AG09309 (cell line): ENCODE measurements at regions not wholly inside any gene's neighbourhood (a gene's known extent, or its start where the extent isn't known, plus 50 kb on each side); places are given as distances from the start of the nearest gene placed in this dataset.

Source experiments
- DNase-seq: peaks from one replicate; pipeline ENCODE4 v3.0.0-alpha.2; 2010; ENCODE audit warnings: low read depth
- H3K4me3 ChIP-seq: 2 replicates; pipeline ENCODE4 v1.5.1; 2011; ENCODE audit warnings: mild to moderate bottlenecking, low read depth, low read length, moderate library complexity; ENCODE audit not compliant: control insufficient read depth
- CTCF ChIP-seq: IDR thresholded peaks from 2 replicates; pipeline ENCODE4 v1.5.1; 2011; ENCODE audit warnings: mild to moderate bottlenecking, low read depth, low read length, inconsistent platforms; ENCODE audit not compliant: insufficient read depth, control insufficient read depth; ENCODE audit errors: missing control alignments

DNA sequence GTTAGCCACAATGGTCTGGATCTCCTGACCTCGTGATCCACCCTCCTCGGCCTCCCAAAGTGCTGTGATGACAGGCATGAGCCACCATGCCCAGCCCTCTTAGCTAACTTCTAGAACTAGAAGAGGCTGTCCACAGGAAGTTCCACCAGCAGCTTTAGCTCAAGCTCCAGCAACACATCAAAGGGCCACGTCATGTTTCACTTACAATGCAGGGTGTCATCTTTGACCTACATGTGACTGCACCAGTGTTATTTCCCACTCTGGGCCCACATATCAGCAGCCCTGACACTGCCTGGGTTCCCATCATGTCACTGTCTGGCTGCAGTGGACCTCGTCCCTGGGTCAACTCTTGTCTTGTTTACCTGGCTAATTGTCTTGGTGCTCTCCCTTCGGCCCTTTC, 147.2 kb downstream of the GRIN2B start:
- H3K4me3 ChIP-seq: no peak overlapping the region
- DNase-seq: no peak
- no peak for TF ChIP-seq CTCF

- H3K4me3 ChIP-seq: no peak overlapping the region
- no peak for TF ChIP-seq CTCF
- no peak for DNase-seq
Measured at GRCh38 chr12:13817131-13817530, 164.3 kb downstream of the GRIN2B start.

DNA sequence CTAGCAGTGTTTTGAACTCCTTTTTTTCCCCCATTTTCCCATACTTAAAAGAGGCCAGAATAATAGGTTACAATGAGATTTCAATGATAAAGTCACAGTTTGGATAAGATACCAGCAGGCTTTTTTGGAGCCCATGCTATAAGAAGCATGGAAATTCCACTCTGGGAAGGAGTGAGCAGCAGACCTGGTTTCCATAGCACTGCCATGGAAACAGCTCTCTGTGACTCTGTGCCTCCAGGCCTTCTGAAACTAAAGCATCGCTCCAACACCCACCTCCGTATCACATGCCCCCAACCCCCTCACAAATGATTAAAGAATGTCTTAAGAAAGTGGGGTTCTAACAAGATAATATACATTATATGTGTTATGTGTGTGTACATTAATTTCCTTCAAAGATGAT, 165.0 kb downstream of the GRIN2B start:
- no peak for DNase-seq
- TF ChIP-seq CTCF: no peak
- H3K4me3 ChIP-seq: no peak overlapping the region

DNA sequence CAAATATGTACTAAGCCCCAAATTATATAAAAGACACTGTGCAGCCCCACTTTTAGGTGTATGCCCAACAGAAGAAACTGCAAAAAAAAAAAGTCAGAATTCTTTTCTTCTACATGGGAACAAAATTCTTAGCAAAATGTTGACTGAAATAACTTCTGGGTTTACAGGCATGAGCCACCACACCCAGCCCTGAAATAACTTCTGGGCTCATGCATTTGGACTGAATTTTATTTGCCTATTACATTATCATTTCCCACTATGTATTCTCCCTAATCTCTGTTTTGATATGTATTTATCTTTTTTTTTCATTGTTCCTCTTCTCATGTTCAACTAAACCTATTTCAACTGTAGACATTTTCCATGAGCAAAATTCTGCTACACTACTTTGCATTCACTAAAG, 169.2 kb downstream of the GRIN2B start:
- TF ChIP-seq CTCF: no peak
- DNase-seq: no peak
- H3K4me3 ChIP-seq: no peak overlapping the region

- DNase-seq: no peak
- no peak for TF ChIP-seq CTCF
- H3K4me3 ChIP-seq: no peak overlapping the region
Measured at GRCh38 chr12:13811061-13811460, 170.3 kb downstream of the GRIN2B start.

- H3K4me3 ChIP-seq: no peak overlapping the region
- DNase-seq: no peak
- no peak for TF ChIP-seq CTCF
Measured at GRCh38 chr12:13805041-13805440, 176.4 kb downstream of the GRIN2B start.

GRCh38 chr12:13801543-13801942, 179.9 kb downstream of the GRIN2B start:
- no peak for DNase-seq
- no peak for TF ChIP-seq CTCF
- H3K4me3 ChIP-seq: no peak overlapping the region
